Hepatocyte (in vitro differentiated cells): ENCODE measurements at regions not wholly inside any gene's neighbourhood (a gene's known extent, or its start where the extent isn't known, plus 50 kb on each side); places are given as distances from the start of the nearest gene placed in this dataset.

Experiments used
- CTCF ChIP-seq: fragments of 200-600 bp; sonication (generic); IDR thresholded peaks from 2 replicates; pipeline ENCODE4 v1.5.1; 2016; ENCODE audit warnings: antibody characterized with exemption, mild to moderate bottlenecking; ENCODE audit not compliant: poor library complexity
- EZH2 ChIP-seq: fragments of 200-600 bp; sonication (generic); IDR thresholded peaks from 2 replicates; pipeline ENCODE4 v1.6.1; 2016; ENCODE audit warnings: antibody characterized with exemption, mild to moderate bottlenecking, borderline replicate concordance
- EZH2phosphoT487 ChIP-seq: fragments of 200-600 bp; sonication (generic); IDR thresholded peaks from one replicate; pipeline ENCODE4 v1.6.1; 2018; ENCODE audit warnings: antibody characterized with exemption, mild to moderate bottlenecking, low read depth, moderate library complexity; ENCODE audit not compliant: unreplicated experiment, severe bottlenecking

- TF ChIP-seq CTCF = no peak
- TF ChIP-seq EZH2phosphoT487 = no peak
- TF ChIP-seq EZH2 = no peak
Observed at GRCh38 chr11:38835966-38836365, 2237.9 kb upstream of the RAG2 start.
